ENCODE measurements at regions not wholly inside any gene's neighbourhood (a gene's known extent, or its start where the extent isn't known, plus 50 kb on each side); places are given as distances from the start of the nearest gene placed in this dataset.
"Not testable (repeated sequence)": the region's sequence is repeated elsewhere in the genome, so short reads cannot be mapped to it uniquely, and the experiment has no call there.

GRCh38 chr17:27944546-27945332 is 51.6 kb upstream of the LYRM9 start:
- H3K9me3 ChIP-seq (ENCODE audit: control insufficient read depth, low read length, poor library complexity, severe bottlenecking), result no peaks in the 10 kb centered on the region
- H3K4me1 Mint-ChIP-seq, result peaks cover under 1% of the 10 kb centered on the region
- H3K27me3 Mint-ChIP-seq, result peaks cover 7% of the 10 kb centered on the region
- no peak overlapping the region for H3K27ac Mint-ChIP-seq
- no peak for DNase-seq
- no peak for ATAC-seq
- H3K36me3 Mint-ChIP-seq (ENCODE audit: low read depth), result no peaks in the 10 kb centered on the region
- no peak overlapping the region for H3K4me3 Mint-ChIP-seq

- Mint-ChIP-seq H3K27me3 (peaks cover 1% of the 10 kb centered on the region), H3K4me1 (no peaks in the 10 kb centered on the region), H3K36me3 (ENCODE audit: low read depth) (no peaks in the 10 kb centered on the region), H3K27ac (no peak overlapping the region), H3K4me3 (no peak overlapping the region)
- DNase-seq (no peak), ATAC-seq (no peak)
- H3K9me3 ChIP-seq (ENCODE audit: control insufficient read depth, low read length, poor library complexity, severe bottlenecking), result no peaks in the 10 kb centered on the region
These were observed 52.1 kb upstream of the LYRM9 start for GRCh38 chr17:27945333-27945616.

- H3K27me3 Mint-ChIP-seq, result peaks cover 5% of the 10 kb centered on the region
- ATAC-seq, result no peak
- H3K4me1 Mint-ChIP-seq, result no peaks in the 10 kb centered on the region
- no peaks in the 10 kb centered on the region for H3K36me3 Mint-ChIP-seq (ENCODE audit: low read depth)
- no peaks in the 10 kb centered on the region for H3K9me3 ChIP-seq (ENCODE audit: control insufficient read depth, low read length, poor library complexity, severe bottlenecking)
- H3K27ac Mint-ChIP-seq, result no peak overlapping the region
- no peak overlapping the region for H3K4me3 Mint-ChIP-seq
- no peak for DNase-seq
These were observed 52.8 kb upstream of the LYRM9 start for GRCh38 chr17:27945953-27946352.

- DNase-seq (no peak), ATAC-seq (no peak)
- Mint-ChIP-seq H3K36me3 (ENCODE audit: low read depth) (no peaks in the 10 kb centered on the region), H3K27me3 (peaks cover 10% of the 10 kb centered on the region), H3K4me3 (no peak overlapping the region), H3K4me1 (no peaks in the 10 kb centered on the region), H3K27ac (no peak overlapping the region)
- H3K9me3 ChIP-seq (ENCODE audit: control insufficient read depth, low read length, poor library complexity, severe bottlenecking), result no peaks in the 10 kb centered on the region
These were observed 53.3 kb upstream of the LYRM9 start for GRCh38 chr17:27946513-27946912.

GRCh38 chr17:27947005-27947406 is 53.8 kb upstream of the LYRM9 start:
- no peaks in the 10 kb centered on the region for H3K9me3 ChIP-seq (ENCODE audit: control insufficient read depth, low read length, poor library complexity, severe bottlenecking)
- no peak overlapping the region for H3K4me3 Mint-ChIP-seq
- H3K27ac Mint-ChIP-seq, result no peak overlapping the region
- H3K36me3 Mint-ChIP-seq (ENCODE audit: low read depth), result no peaks in the 10 kb centered on the region
- peaks cover 15% of the 10 kb centered on the region for H3K27me3 Mint-ChIP-seq
- no peak for DNase-seq
- ATAC-seq, result no peak
- no peaks in the 10 kb centered on the region for H3K4me1 Mint-ChIP-seq

- no peak for DNase-seq
- Mint-ChIP-seq H3K27me3 (peaks cover 32% of the 10 kb centered on the region), H3K36me3 (ENCODE audit: low read depth) (peaks cover 4% of the 10 kb centered on the region), H3K4me1 (no peaks in the 10 kb centered on the region), H3K4me3 (no peak overlapping the region), H3K27ac (no peak overlapping the region)
- no peak for ATAC-seq
- H3K9me3 ChIP-seq (ENCODE audit: control insufficient read depth, low read length, poor library complexity, severe bottlenecking), result no peaks in the 10 kb centered on the region
These were observed 56.1 kb upstream of the LYRM9 start for GRCh38 chr17:27949304-27949703.

- not testable (repeated sequence) for H3K4me1 Mint-ChIP-seq; H3K27ac Mint-ChIP-seq; ATAC-seq; DNase-seq; H3K4me3 Mint-ChIP-seq; H3K36me3 Mint-ChIP-seq (ENCODE audit: low read depth); H3K9me3 ChIP-seq (ENCODE audit: control insufficient read depth, low read length, poor library complexity, severe bottlenecking)
- peaks cover 38% of the 10 kb centered on the region for H3K27me3 Mint-ChIP-seq
These were observed 57.1 kb upstream of the LYRM9 start for GRCh38 chr17:27950225-27950624.

- no peaks in the 10 kb centered on the region for H3K9me3 ChIP-seq (ENCODE audit: control insufficient read depth, low read length, poor library complexity, severe bottlenecking)
- peaks cover 4% of the 10 kb centered on the region for H3K36me3 Mint-ChIP-seq (ENCODE audit: low read depth)
- no peak for DNase-seq
- no peak for ATAC-seq
- no peak overlapping the region for H3K27ac Mint-ChIP-seq
- H3K4me3 Mint-ChIP-seq, result no peak overlapping the region
- H3K27me3 Mint-ChIP-seq, result peaks cover 38% of the 10 kb centered on the region
- no peaks in the 10 kb centered on the region for H3K4me1 Mint-ChIP-seq
These were observed 57.8 kb upstream of the LYRM9 start for GRCh38 chr17:27950995-27951394.

GRCh38 chr17:27951872-27952271 is 58.7 kb upstream of the LYRM9 start:
- DNase-seq (no peak), ATAC-seq (no peak)
- Mint-ChIP-seq H3K27me3 (peaks cover 38% of the 10 kb centered on the region), H3K4me1 (no peaks in the 10 kb centered on the region), H3K4me3 (no peak overlapping the region), H3K36me3 (ENCODE audit: low read depth) (peaks cover 4% of the 10 kb centered on the region), H3K27ac (no peak overlapping the region)
- H3K9me3 ChIP-seq (ENCODE audit: control insufficient read depth, low read length, poor library complexity, severe bottlenecking), result no peaks in the 10 kb centered on the region

GRCh38 chr17:27952366-27952765 is 59.2 kb upstream of the LYRM9 start:
- Mint-ChIP-seq H3K36me3 (ENCODE audit: low read depth) (peaks cover 4% of the 10 kb centered on the region), H3K4me1 (no peaks in the 10 kb centered on the region), H3K4me3 (no peak overlapping the region), H3K27ac (no peak overlapping the region), H3K27me3 (peaks cover 38% of the 10 kb centered on the region)
- no peaks in the 10 kb centered on the region for H3K9me3 ChIP-seq (ENCODE audit: control insufficient read depth, low read length, poor library complexity, severe bottlenecking)
- no peak for ATAC-seq
- DNase-seq, result no peak

GRCh38 chr17:27954548-27955495 is 61.7 kb upstream of the LYRM9 start:
- Mint-ChIP-seq H3K27ac (no peak overlapping the region), H3K4me3 (no peak overlapping the region), H3K36me3 (ENCODE audit: low read depth) (peaks cover 4% of the 10 kb centered on the region), H3K4me1 (no peaks in the 10 kb centered on the region), H3K27me3 (peaks cover 38% of the 10 kb centered on the region)
- no peak for ATAC-seq
- no peaks in the 10 kb centered on the region for H3K9me3 ChIP-seq (ENCODE audit: control insufficient read depth, low read length, poor library complexity, severe bottlenecking)
- DNase-seq, result no peak

- Mint-ChIP-seq H3K36me3 (ENCODE audit: low read depth) (peaks cover 4% of the 10 kb centered on the region), H3K27me3 (peaks cover 29% of the 10 kb centered on the region), H3K4me1 (no peaks in the 10 kb centered on the region), H3K4me3 (no peak overlapping the region), H3K27ac (no peak overlapping the region)
- ATAC-seq (no peak), DNase-seq (no peak)
- no peaks in the 10 kb centered on the region for H3K9me3 ChIP-seq (ENCODE audit: control insufficient read depth, low read length, poor library complexity, severe bottlenecking)
These were observed 63.7 kb upstream of the LYRM9 start for GRCh38 chr17:27956601-27957445.

- H3K27me3 Mint-ChIP-seq, result peaks cover 28% of the 10 kb centered on the region
- not testable (repeated sequence) for ATAC-seq, H3K27ac Mint-ChIP-seq
These were observed 64.3 kb upstream of the LYRM9 start for GRCh38 chr17:27957446-27957793.

More at GRCh38 chr17:27957446-27957793, 64.3 kb upstream of the LYRM9 start:
- not testable (repeated sequence) for H3K9me3 ChIP-seq (ENCODE audit: control insufficient read depth, low read length, poor library complexity, severe bottlenecking); DNase-seq; H3K4me3 Mint-ChIP-seq; H3K4me1 Mint-ChIP-seq; H3K36me3 Mint-ChIP-seq (ENCODE audit: low read depth)
